K562 (cell line): ENCODE measurements at regions not wholly inside any gene's neighbourhood (a gene's known extent, or its start where the extent isn't known, plus 50 kb on each side); places are given as distances from the start of the nearest gene placed in this dataset.

Source experiments
- L3MBTL2 ChIP-seq: fragments of 450-650 bp; IDR thresholded peaks from 2 replicates; pipeline ENCODE4 v1.6.1; 2016; ENCODE audit warnings: mild to moderate bottlenecking, moderate library complexity
- ZNF431 ChIP-seq: sonication (generic); formaldehyde crosslinking; IDR thresholded peaks from 2 replicates; pipeline ENCODE4 v1.8.0; 2022; ENCODE audit warnings: mild to moderate bottlenecking, missing genetic modification reagents

DNA sequence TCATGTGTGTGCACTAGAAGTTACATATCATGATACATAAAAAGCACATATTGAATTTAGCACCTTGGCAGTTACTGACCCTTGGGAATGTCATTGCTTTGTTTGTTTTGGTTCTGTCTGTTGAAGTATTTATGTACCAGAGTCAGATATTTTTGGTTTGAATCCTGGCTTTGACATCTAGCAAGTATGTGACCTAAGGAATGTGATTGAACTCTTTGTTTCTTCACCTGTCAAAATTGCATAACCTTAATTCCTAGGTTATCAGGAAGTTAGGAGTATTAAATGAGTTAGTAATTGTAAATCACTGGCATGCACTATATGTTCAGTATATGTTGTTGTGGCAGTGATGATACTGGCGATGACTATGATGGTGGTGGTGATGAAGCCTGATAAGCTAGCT is 1003.5 kb upstream of the NRXN1 start:
- TF ChIP-seq L3MBTL2 (no peak), ZNF431 (CRISPR knock-in tag) (no peak)
